Liver (tissue), 8 donors: ENCODE measurements at regions not wholly inside any gene's neighbourhood (a gene's known extent, or its start where the extent isn't known, plus 50 kb on each side); places are given as distances from the start of the nearest gene placed in this dataset.

Experiments
- DNase-seq: peaks from one replicate; pipeline ENCODE4 v3.0.0-alpha.2; 2017; ENCODE audit warnings: low spot score
- H3K27ac ChIP-seq, 2 donors: one replicate each; pipeline ENCODE4 v1.7.0; 2013; ENCODE audit warnings: inconsistent platforms in 2 of 2, low read length in 2 of 2, control low read depth in 1 of 2, low read depth in 1 of 2, mild to moderate bottlenecking in 1 of 2
- H3K27me3 ChIP-seq, 4 donors: one replicate each; pipeline versions ENCODE4 v1.6.1 to v1.7.0; 2013; ENCODE audit warnings: low read length in 3 of 4, inconsistent platforms in 1 of 4, mild to moderate bottlenecking in 1 of 4, moderate library complexity in 1 of 4; ENCODE audit not compliant: control insufficient read depth in 4 of 4, insufficient read depth in 4 of 4
- H3K36me3 ChIP-seq, 4 donors: one replicate each; pipeline versions ENCODE4 v1.6.1 to v1.7.0; 2013; ENCODE audit warnings: low read length in 3 of 4, mild to moderate bottlenecking in 3 of 4, low read depth in 1 of 4, moderate library complexity in 1 of 4; ENCODE audit not compliant: control insufficient read depth in 4 of 4, insufficient read depth in 3 of 4
- H3K4me1 ChIP-seq, 4 donors: one replicate each; pipeline versions ENCODE4 v1.6.1 to v1.7.0; 2013; ENCODE audit warnings: low read length in 3 of 4, mild to moderate bottlenecking in 3 of 4, moderate library complexity in 1 of 4; ENCODE audit not compliant: control insufficient read depth in 4 of 4, insufficient read depth in 4 of 4
- H3K4me3 ChIP-seq, 3 donors: one replicate each; pipeline versions ENCODE4 v1.6.1 to v1.7.0; 2013; ENCODE audit warnings: low read length in 3 of 3, control low read depth in 1 of 3, low read depth in 1 of 3, mild to moderate bottlenecking in 1 of 3
- H3K9ac ChIP-seq, 2 donors: one replicate each; pipeline ENCODE4 v1.7.0; 2013; ENCODE audit warnings: low read length in 2 of 2, mild to moderate bottlenecking in 2 of 2, moderate library complexity in 2 of 2, control low read depth in 1 of 2, low read depth in 1 of 2
- H3K9me3 ChIP-seq, 4 donors: one replicate each; pipeline versions ENCODE4 v1.6.1 to v1.7.0; 2013; ENCODE audit warnings: low read length in 3 of 4; ENCODE audit not compliant: control insufficient read depth in 4 of 4
- FOXA2 ChIP-seq: IDR thresholded peaks from 2 replicates; pipeline ENCODE4 v1.6.1; 2016; ENCODE audit warnings: antibody characterized with exemption
- GABPA ChIP-seq, 2 donors: IDR thresholded peaks in 1 of 2; conservative IDR thresholded peaks in 1 of 2; 2 replicates each; pipeline ENCODE4 v1.6.1; 2016; ENCODE audit warnings: antibody characterized with exemption in 2 of 2, mild to moderate bottlenecking in 1 of 2, moderate library complexity in 1 of 2
- HNF4A ChIP-seq, 2 donors: conservative IDR thresholded peaks; 2 replicates each; pipeline ENCODE4 v1.6.1; 2016; ENCODE audit warnings: antibody characterized with exemption in 2 of 2, mild to moderate bottlenecking in 2 of 2
- HNF4G ChIP-seq: IDR thresholded peaks from 2 replicates; pipeline ENCODE4 v1.6.1; 2016; ENCODE audit warnings: antibody characterized with exemption
- NR2F2 ChIP-seq: IDR thresholded peaks from 2 replicates; pipeline ENCODE4 v1.6.1; 2016; ENCODE audit warnings: antibody characterized with exemption
- RAD21 ChIP-seq, 2 donors: IDR thresholded peaks; 2 replicates each; pipeline ENCODE4 v1.6.1; 2016; ENCODE audit warnings: antibody characterized with exemption in 2 of 2, mild to moderate bottlenecking in 2 of 2
- RXRA ChIP-seq, 2 donors: IDR thresholded peaks; 2 replicates each; pipeline ENCODE4 v1.6.1; 2017 to 2018; ENCODE audit warnings: antibody characterized with exemption in 2 of 2, mild to moderate bottlenecking in 1 of 2
- SP1 ChIP-seq: IDR thresholded peaks from 2 replicates; pipeline ENCODE4 v1.6.1; 2018; ENCODE audit warnings: antibody characterized with exemption, mild to moderate bottlenecking
- TAF1 ChIP-seq: conservative IDR thresholded peaks from 2 replicates; pipeline ENCODE4 v1.6.1; 2016; ENCODE audit warnings: antibody characterized with exemption, mild to moderate bottlenecking
- YY1 ChIP-seq: IDR thresholded peaks from 2 replicates; pipeline ENCODE4 v1.6.1; 2016; ENCODE audit warnings: antibody characterized with exemption, mild to moderate bottlenecking
- WGBS: extraction: QIAGEN DNeasy Blood & Tissue Kit; methylation state at CpG from one replicate; pipeline ENCODE4 v1.1.7; 2013; 5-methylcytosine and 5-hydroxymethylcytosine counted together
- TF ChIP-seq, protein P1 (sequence below): fragments of 150-350 bp; IDR thresholded peaks from 2 replicates; pipeline ENCODE4 v1.5.1; 2017; ENCODE audit warnings: improper control_type of control experiment, low read depth, low read length; ENCODE audit not compliant: missing input control
- TF ChIP-seq, protein P2 (sequence below): IDR thresholded peaks from 2 replicates; pipeline ENCODE4 v1.6.1; 2016; ENCODE audit warnings: antibody characterized with exemption, mild to moderate bottlenecking
- donor health status: healthy.
- donor health status: healthy.
- donor health status: healthy.
- donor health status: healthy.
- donor health status: healthy.

DNA sequence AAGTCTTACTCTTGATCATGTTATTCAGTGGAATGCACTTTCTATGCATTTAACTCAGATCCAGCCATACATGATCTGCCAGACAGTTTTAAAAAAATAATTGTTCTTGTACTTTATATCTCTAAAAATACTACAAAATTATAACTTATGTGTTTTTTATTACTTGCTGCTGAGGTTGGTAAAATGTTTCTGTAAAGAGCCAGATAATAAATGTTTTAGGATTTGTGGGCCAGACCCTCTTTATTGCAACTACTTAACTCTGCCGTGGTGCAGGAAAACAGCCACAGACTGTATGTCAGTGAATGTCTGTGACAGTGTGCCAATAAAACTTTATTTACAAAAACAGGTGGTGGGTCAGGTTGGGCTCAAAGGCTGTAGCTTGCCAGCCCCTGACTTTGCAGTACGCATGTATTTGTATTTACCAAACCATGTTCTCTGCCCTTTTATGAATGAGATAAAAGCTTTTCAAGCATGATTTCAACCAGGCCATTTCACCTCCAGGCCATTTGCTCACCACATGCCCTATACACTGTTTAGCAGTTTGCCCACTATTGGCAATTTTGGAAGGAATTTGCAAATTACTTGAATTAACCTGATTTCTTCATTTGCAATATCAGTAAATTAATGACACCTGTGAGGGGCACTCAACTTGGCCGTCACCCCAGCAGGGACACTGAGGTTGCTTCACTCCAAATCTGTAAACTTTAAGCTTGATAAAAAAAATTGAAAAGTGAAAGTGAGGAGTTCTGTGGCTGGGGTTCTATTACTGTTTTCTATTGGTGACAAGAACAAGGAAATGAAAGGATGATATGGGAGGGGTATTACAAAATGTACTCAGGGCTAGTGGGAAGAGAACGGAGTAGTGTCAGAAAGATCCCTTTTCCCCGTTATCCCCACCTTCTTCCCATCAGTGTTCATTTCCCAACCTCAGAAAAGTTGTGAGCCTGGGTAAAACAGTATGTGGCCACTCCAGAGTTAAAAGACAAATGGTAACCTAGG lies 133.4 kb downstream of the CEBPB start:
- 57% methylated on average over 5 of the region's 5 CpGs for WGBS

GRCh38 chr20:50325215-50325614 lies 134.6 kb downstream of the CEBPB start:
- Histone ChIP-seq H3K27ac (no peak overlapping the region), H3K9me3 (no peaks in the 10 kb centered on the region), H3K4me3 (no peak overlapping the region), H3K27me3 (no peaks in the 10 kb centered on the region), H3K36me3 (no peaks in the 10 kb centered on the region), H3K4me1 (peaks cover 0 to 5% (median 0%) of the 10 kb centered on the region in 4 donors), H3K9ac (no peak overlapping the region)
- WGBS = 97% methylated on average over 4 of the region's 4 CpGs
- TF ChIP-seq, protein P1, sequence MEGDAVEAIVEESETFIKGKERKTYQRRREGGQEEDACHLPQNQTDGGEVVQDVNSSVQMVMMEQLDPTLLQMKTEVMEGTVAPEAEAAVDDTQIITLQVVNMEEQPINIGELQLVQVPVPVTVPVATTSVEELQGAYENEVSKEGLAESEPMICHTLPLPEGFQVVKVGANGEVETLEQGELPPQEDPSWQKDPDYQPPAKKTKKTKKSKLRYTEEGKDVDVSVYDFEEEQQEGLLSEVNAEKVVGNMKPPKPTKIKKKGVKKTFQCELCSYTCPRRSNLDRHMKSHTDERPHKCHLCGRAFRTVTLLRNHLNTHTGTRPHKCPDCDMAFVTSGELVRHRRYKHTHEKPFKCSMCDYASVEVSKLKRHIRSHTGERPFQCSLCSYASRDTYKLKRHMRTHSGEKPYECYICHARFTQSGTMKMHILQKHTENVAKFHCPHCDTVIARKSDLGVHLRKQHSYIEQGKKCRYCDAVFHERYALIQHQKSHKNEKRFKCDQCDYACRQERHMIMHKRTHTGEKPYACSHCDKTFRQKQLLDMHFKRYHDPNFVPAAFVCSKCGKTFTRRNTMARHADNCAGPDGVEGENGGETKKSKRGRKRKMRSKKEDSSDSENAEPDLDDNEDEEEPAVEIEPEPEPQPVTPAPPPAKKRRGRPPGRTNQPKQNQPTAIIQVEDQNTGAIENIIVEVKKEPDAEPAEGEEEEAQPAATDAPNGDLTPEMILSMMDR = no peak
- TF ChIP-seq NR2F2 = no peak
- TF ChIP-seq SP1 = no peak
- no peak for TF ChIP-seq HNF4A (conservative IDR thresholded peaks at IDR 0.05)
- no peak for TF ChIP-seq FOXA2
- TF ChIP-seq RAD21 (IDR thresholded peaks at IDR 0.05) = no peak
- TF ChIP-seq YY1 = no peak
- TF ChIP-seq, protein P2, sequence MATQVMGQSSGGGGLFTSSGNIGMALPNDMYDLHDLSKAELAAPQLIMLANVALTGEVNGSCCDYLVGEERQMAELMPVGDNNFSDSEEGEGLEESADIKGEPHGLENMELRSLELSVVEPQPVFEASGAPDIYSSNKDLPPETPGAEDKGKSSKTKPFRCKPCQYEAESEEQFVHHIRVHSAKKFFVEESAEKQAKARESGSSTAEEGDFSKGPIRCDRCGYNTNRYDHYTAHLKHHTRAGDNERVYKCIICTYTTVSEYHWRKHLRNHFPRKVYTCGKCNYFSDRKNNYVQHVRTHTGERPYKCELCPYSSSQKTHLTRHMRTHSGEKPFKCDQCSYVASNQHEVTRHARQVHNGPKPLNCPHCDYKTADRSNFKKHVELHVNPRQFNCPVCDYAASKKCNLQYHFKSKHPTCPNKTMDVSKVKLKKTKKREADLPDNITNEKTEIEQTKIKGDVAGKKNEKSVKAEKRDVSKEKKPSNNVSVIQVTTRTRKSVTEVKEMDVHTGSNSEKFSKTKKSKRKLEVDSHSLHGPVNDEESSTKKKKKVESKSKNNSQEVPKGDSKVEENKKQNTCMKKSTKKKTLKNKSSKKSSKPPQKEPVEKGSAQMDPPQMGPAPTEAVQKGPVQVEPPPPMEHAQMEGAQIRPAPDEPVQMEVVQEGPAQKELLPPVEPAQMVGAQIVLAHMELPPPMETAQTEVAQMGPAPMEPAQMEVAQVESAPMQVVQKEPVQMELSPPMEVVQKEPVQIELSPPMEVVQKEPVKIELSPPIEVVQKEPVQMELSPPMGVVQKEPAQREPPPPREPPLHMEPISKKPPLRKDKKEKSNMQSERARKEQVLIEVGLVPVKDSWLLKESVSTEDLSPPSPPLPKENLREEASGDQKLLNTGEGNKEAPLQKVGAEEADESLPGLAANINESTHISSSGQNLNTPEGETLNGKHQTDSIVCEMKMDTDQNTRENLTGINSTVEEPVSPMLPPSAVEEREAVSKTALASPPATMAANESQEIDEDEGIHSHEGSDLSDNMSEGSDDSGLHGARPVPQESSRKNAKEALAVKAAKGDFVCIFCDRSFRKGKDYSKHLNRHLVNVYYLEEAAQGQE = no peak
- no peak for TF ChIP-seq GABPA (IDR thresholded peaks at IDR 0.05 in 1 of 2, conservative IDR thresholded peaks at IDR 0.05 in 1 of 2)
- no peak for TF ChIP-seq TAF1
- no peak for DNase-seq

More for the DNA sequence above, 133.4 kb downstream of the CEBPB start:
- peak overlapping the region in 1 of 3 donors; percentile 8 for H3K4me3 ChIP-seq
- H3K9me3 ChIP-seq = no peaks in the 10 kb centered on the region
- TF ChIP-seq, protein P2 = no peak
- no peak for TF ChIP-seq HNF4G
- peak in 1 of 2 donors; percentile 5 for TF ChIP-seq RXRA (IDR thresholded peaks at IDR 0.05)
- no peaks in the 10 kb centered on the region for H3K27me3 ChIP-seq
- no peak overlapping the region for H3K9ac ChIP-seq
- peaks cover 0 to 5% (median 0%) of the 10 kb centered on the region in 4 donors for H3K4me1 ChIP-seq
- no peak overlapping the region for H3K27ac ChIP-seq
- H3K36me3 ChIP-seq = no peaks in the 10 kb centered on the region
- no peak for DNase-seq
